OCI-LY1 (cell line): ENCODE measurements at regions not wholly inside any gene's neighbourhood (a gene's known extent, or its start where the extent isn't known, plus 50 kb on each side); places are given as distances from the start of the nearest gene placed in this dataset.

ENCODE experiments used
- H2AFZ ChIP-seq: fragments of 200-600 bp; sonication (generic), shearing (Covaris generic); 2 replicates; pipeline ENCODE4 v1.6.0; 2014; ENCODE audit warnings: antibody characterized with exemption, mild to moderate bottlenecking, low read length
- H3F3A ChIP-seq: fragments of 200-600 bp; sonication (generic), shearing (Covaris generic); 2 replicates; pipeline ENCODE4 v1.6.0; 2014; ENCODE audit warnings: mild to moderate bottlenecking, antibody characterized with exemption, low read length, moderate library complexity; ENCODE audit not compliant: insufficient read depth
- H3K27ac ChIP-seq: fragments of 200-600 bp; sonication (generic); 2 replicates; pipeline ENCODE4 v1.5.1; 2014; ENCODE audit warnings: low read length, mixed run types, mild to moderate bottlenecking, low read depth; ENCODE audit not compliant: poor library complexity, severe bottlenecking
- H3K27me3 ChIP-seq: fragments of 200-600 bp; sonication (generic); 2 replicates; pipeline ENCODE4 v1.6.0; 2014; ENCODE audit warnings: antibody characterized with exemption, mild to moderate bottlenecking, low read length, moderate library complexity; ENCODE audit not compliant: insufficient read depth
- H3K36me3 ChIP-seq: fragments of 200-600 bp; sonication (generic); 2 replicates; pipeline ENCODE4 v1.6.1; 2014; ENCODE audit warnings: mild to moderate bottlenecking, antibody characterized with exemption, low read length, moderate library complexity, mixed read lengths; ENCODE audit not compliant: insufficient read depth
- H3K4me1 ChIP-seq: fragments of 200-600 bp; sonication (generic); 2 replicates; pipeline ENCODE4 v1.5.1; 2014; ENCODE audit warnings: mild to moderate bottlenecking, low read length, moderate library complexity; ENCODE audit not compliant: insufficient read depth, severe bottlenecking
- H3K4me2 ChIP-seq: fragments of 200-600 bp; sonication (generic), shearing (Covaris generic); 2 replicates; pipeline ENCODE4 v1.6.1; 2014; ENCODE audit warnings: low read length
- H3K4me3 ChIP-seq: fragments of 200-600 bp; sonication (generic); 2 replicates; pipeline ENCODE4 v1.5.1; 2014; ENCODE audit warnings: low read length, low read depth, mild to moderate bottlenecking, mixed read lengths; ENCODE audit not compliant: poor library complexity, severe bottlenecking
- H3K79me2 ChIP-seq: fragments of 200-600 bp; shearing (Covaris generic); 2 replicates; pipeline ENCODE4 v1.6.1; 2016; ENCODE audit warnings: mixed run types, low read length, mixed read lengths; ENCODE audit not compliant: insufficient read depth
- H3K9ac ChIP-seq: fragments of 200-600 bp; sonication (generic), shearing (Covaris generic); 2 replicates; pipeline ENCODE4 v1.6.1; 2014; ENCODE audit warnings: mild to moderate bottlenecking, low read length, mixed read lengths
- H3K9me2 ChIP-seq: fragments of 200-600 bp; sonication (generic), shearing (Covaris generic); 2 replicates; pipeline ENCODE4 v1.6.1; 2014; ENCODE audit warnings: low read depth, mild to moderate bottlenecking, low read length, mixed read lengths
- H3K9me3 ChIP-seq: fragments of 200-600 bp; shearing (Covaris generic); 2 replicates; pipeline ENCODE4 v1.6.1; 2014; ENCODE audit warnings: low read length, mixed read lengths
- H4K20me1 ChIP-seq: fragments of 200-600 bp; sonication (generic), shearing (Covaris generic); 2 replicates; pipeline ENCODE4 v1.6.0; 2016; ENCODE audit warnings: mild to moderate bottlenecking, low read length; ENCODE audit not compliant: insufficient read depth
- EZH2 ChIP-seq: fragments of 200-600 bp; sonication (generic), shearing (Covaris generic); IDR thresholded peaks from 2 replicates; pipeline ENCODE4 v1.8.0; 2017; ENCODE audit warnings: borderline replicate concordance, mixed run types, mild to moderate bottlenecking, antibody characterized with exemption, low read length, moderate library complexity, mixed read lengths
- TF ChIP-seq, protein P1 (sequence below): fragments of 200-600 bp; sonication (generic), shearing (Covaris generic); IDR thresholded peaks from 2 replicates; pipeline ENCODE4 v1.5.1; 2017; ENCODE audit warnings: mild to moderate bottlenecking, antibody characterized with exemption, low read length, moderate library complexity, mixed read lengths

DNA sequence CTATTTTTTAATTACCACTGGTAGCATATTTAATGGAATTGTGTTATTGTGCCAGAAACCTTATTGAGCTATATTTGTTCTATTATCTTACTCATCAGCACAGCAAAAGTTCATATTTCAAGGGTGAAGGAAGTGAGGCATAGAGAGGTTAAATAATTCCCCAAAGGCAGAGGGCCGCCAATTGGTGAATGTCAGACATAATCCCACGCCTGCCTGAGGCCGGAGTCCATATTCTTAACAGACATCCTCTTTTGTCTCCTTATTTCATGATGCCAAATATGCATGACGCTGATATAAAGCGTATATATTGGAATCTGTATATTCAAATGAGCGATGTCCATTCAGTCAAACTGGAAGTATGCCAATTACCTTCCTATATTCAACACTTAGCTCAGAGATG, 505.0 kb upstream of the SLC35B3 start:
- H3K27ac ChIP-seq: no peak overlapping the region

DNA sequence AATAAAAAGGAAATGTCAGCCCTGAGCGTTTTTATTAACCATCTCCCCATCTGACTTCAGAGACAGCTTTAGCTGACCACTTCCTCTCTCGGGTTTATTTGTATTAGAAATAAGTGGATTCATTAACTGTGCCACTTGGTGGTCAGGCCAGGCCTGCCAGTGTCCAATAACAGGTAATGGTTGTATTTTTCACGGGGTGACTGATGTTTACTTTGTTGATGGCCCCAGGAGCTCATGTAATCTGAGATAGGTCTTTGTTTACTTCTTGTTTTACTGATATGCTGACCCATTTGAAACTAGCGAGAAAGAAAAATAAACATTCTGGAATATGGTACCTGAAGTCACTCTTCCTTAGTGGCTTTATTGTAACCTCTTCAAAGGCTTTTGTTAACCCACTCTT, 504.3 kb upstream of the SLC35B3 start:
- TF ChIP-seq EZH2: no peak
- TF ChIP-seq, protein P1, sequence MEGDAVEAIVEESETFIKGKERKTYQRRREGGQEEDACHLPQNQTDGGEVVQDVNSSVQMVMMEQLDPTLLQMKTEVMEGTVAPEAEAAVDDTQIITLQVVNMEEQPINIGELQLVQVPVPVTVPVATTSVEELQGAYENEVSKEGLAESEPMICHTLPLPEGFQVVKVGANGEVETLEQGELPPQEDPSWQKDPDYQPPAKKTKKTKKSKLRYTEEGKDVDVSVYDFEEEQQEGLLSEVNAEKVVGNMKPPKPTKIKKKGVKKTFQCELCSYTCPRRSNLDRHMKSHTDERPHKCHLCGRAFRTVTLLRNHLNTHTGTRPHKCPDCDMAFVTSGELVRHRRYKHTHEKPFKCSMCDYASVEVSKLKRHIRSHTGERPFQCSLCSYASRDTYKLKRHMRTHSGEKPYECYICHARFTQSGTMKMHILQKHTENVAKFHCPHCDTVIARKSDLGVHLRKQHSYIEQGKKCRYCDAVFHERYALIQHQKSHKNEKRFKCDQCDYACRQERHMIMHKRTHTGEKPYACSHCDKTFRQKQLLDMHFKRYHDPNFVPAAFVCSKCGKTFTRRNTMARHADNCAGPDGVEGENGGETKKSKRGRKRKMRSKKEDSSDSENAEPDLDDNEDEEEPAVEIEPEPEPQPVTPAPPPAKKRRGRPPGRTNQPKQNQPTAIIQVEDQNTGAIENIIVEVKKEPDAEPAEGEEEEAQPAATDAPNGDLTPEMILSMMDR: no peak
- no peak overlapping the region for H3K4me3 ChIP-seq
- no peak overlapping the region for H3K27ac ChIP-seq
- no peaks in the 10 kb centered on the region for H3K9me3 ChIP-seq
- no peaks in the 10 kb centered on the region for H3K4me1 ChIP-seq
- no peaks in the 10 kb centered on the region for H4K20me1 ChIP-seq
- H2AFZ ChIP-seq: no peak overlapping the region
- no peak overlapping the region for H3K4me2 ChIP-seq
- no peak overlapping the region for H3K9ac ChIP-seq
- H3K27me3 ChIP-seq: no peaks in the 10 kb centered on the region
- no peaks in the 10 kb centered on the region for H3F3A ChIP-seq
- no peaks in the 10 kb centered on the region for H3K9me2 ChIP-seq
- H3K79me2 ChIP-seq: no peaks in the 10 kb centered on the region
- H3K36me3 ChIP-seq: no peaks in the 10 kb centered on the region

More for the DNA sequence above, 505.0 kb upstream of the SLC35B3 start:
- no peaks in the 10 kb centered on the region for H3K9me3 ChIP-seq
- H3K9ac ChIP-seq: no peak overlapping the region
- no peaks in the 10 kb centered on the region for H3K4me1 ChIP-seq
- no peak overlapping the region for H3K4me3 ChIP-seq
- no peaks in the 10 kb centered on the region for H3K9me2 ChIP-seq
- no peaks in the 10 kb centered on the region for H3K36me3 ChIP-seq
- no peaks in the 10 kb centered on the region for H3K79me2 ChIP-seq
- no peaks in the 10 kb centered on the region for H3F3A ChIP-seq
- no peak overlapping the region for H2AFZ ChIP-seq
- no peak overlapping the region for H3K4me2 ChIP-seq
- TF ChIP-seq, protein P1: no peak
- no peak for TF ChIP-seq EZH2
- H3K27me3 ChIP-seq: no peaks in the 10 kb centered on the region
- no peaks in the 10 kb centered on the region for H4K20me1 ChIP-seq

DNA sequence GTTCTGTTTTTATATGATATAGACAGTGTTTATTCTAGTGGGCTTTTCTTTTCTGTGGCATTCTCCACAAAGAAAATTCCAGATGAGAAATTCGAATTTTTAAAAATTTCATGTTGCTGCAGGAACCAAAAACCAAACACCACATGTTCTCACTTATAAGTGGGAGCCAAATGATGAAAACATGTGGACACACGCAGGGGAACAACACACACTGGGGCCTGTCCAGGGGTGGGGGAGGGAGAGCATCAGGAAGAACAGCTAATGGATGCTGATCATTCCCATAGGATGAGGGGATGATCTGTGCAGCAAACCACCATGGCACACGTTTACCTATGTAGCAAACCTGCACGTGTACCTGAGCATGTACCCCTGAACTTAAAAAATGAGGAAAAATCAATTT, 499.0 kb upstream of the SLC35B3 start:
- Histone ChIP-seq H3K4me2 (no peak overlapping the region), H3K4me3 (no peak overlapping the region), H3K27me3 (no peaks in the 10 kb centered on the region), H3F3A (no peaks in the 10 kb centered on the region), H3K4me1 (no peaks in the 10 kb centered on the region), H3K36me3 (no peaks in the 10 kb centered on the region), H3K27ac (no peak overlapping the region), H4K20me1 (no peaks in the 10 kb centered on the region), H3K9me3 (no peaks in the 10 kb centered on the region), H3K9ac (no peak overlapping the region), H3K79me2 (no peaks in the 10 kb centered on the region), H3K9me2 (no peaks in the 10 kb centered on the region), H2AFZ (no peak overlapping the region)
- no peak for TF ChIP-seq EZH2
- TF ChIP-seq, protein P1: no peak
